C4-2B (cell line): ENCODE measurements at regions not wholly inside any gene's neighbourhood (a gene's known extent, or its start where the extent isn't known, plus 50 kb on each side); places are given as distances from the start of the nearest gene placed in this dataset.

Experiments used
- H3K27ac ChIP-seq: fragments of 450-650 bp; 2 replicates; pipeline ENCODE4 v1.5.1; 2017
- ZFX ChIP-seq: fragments of 450-650 bp; IDR thresholded peaks from 2 replicates; pipeline ENCODE4 v1.6.1; 2017
- TF ChIP-seq, protein P1 (sequence below): fragments of 450-650 bp; conservative IDR thresholded peaks from 2 replicates; pipeline ENCODE4 v1.5.1; 2017; ENCODE audit warnings: mild to moderate bottlenecking

DNA sequence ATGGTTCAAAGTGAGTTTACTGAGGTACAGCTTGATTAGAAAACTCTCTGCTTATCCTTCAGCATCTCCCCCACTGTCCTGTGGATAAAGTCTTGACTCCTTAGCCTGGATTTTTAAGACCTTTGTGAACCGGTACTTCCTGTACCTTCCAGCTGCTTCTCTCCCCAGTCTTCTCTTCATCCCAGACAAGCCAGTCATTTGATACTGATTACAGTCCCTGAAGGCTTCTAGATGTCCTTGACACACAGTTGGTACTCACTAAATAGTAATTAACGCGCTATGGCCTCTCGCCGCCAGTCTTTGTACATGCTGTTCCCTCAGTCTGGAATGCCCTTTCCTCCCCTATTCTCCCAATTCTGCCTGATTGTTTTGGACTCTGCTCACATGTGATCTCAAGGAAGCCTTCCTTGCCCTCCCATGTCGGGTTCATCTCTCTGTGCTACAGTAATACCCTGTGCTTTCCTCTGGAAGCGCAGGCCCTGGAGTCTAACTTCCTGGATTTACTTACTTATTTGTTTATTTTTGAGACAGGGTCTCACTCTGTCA, 50.6 kb upstream of the PTGR2 start:
- TF ChIP-seq, protein P1, sequence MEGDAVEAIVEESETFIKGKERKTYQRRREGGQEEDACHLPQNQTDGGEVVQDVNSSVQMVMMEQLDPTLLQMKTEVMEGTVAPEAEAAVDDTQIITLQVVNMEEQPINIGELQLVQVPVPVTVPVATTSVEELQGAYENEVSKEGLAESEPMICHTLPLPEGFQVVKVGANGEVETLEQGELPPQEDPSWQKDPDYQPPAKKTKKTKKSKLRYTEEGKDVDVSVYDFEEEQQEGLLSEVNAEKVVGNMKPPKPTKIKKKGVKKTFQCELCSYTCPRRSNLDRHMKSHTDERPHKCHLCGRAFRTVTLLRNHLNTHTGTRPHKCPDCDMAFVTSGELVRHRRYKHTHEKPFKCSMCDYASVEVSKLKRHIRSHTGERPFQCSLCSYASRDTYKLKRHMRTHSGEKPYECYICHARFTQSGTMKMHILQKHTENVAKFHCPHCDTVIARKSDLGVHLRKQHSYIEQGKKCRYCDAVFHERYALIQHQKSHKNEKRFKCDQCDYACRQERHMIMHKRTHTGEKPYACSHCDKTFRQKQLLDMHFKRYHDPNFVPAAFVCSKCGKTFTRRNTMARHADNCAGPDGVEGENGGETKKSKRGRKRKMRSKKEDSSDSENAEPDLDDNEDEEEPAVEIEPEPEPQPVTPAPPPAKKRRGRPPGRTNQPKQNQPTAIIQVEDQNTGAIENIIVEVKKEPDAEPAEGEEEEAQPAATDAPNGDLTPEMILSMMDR: no peak
- no peak for TF ChIP-seq ZFX

DNA sequence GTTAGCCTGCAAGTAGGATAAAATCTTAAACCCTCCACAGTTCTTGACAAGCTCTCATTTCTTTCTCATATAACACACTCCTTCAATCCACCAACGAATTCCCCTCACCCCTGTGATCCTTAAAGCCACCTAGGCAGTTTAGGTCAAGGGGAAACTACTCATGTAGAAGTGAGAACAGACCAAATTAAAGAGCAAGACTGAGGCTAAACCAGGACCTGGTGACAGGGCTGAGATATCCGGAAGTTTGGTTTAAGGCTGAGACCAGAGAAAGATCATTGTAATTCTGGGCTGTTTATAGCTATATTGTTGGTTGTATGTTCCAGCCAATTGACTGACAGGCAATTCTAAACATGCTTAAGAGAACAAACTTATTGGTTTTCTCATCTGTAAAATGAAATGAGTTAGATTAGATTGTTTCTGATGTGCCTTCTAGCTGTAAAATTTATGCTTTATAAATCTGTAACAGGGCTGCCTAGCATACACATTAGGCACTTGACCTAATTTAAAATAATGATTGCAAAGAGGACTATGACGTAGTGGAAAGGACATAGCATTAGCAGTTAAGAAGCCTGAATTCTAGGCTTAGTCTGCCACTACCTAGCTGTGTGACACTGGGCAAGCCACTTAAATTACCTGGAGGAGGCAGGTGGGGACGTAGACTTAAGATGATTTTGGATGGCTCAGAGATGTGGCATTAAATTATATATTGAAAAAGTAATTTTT, 53.9 kb upstream of the PTGR2 start:
- no peak overlapping the region for H3K27ac ChIP-seq
- no peak for TF ChIP-seq ZFX
- TF ChIP-seq, protein P1: no peak

More for the DNA sequence above, 50.6 kb upstream of the PTGR2 start:
- no peak overlapping the region for H3K27ac ChIP-seq

DNA sequence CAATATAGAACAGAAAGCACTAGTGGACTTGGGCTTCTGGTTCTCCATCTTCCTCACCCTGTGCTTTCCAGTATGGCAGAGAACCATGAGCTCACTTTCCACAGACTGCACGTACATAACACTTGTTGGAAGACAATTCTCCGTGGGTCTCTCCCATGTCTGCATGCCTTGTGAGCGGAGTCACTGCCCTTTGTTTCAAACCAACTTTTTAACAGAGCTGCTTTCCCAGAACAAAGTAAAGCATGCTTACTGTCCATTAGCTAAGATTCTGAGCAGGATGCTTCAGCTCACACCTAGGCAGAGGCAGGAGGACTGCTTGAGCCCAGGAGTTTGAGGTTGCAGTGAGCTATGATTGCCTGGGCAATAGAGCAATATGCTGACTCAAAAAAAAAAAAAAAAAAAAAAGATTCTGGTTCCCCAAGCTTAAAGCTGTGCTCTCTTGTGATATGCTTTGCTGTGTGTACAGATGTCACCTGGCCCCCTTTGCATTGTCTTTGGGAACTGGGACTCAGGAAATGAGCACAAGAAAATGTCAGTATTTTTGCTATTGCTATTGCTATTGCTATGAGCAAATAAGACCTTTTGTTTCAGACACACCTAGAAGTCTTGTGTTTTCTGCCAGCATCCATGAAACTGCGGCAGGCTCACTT, 54.6 kb upstream of the PTGR2 start:
- H3K27ac ChIP-seq: no peak overlapping the region

DNA sequence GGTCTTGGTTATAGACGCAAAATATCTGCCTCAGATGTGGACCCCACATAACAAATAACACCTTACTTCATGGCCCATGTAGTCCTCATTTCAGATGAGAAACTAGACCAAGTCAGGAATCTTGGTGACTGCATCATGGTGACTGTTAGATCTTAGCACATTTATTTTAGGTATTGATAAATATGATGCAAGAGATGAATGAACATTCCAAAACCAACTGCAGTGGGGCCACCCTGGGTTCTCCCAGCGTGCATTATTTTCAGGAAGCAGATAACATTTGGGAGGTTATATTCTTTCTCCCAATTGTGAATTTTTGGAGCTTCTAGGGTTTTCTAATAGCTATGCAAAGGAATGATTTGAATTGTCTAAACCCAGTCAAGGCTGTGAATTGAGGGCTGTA, 55.2 kb upstream of the PTGR2 start:
- H3K27ac ChIP-seq: no peak overlapping the region
- TF ChIP-seq, protein P1: no peak
- no peak for TF ChIP-seq ZFX

More for the DNA sequence above, 54.6 kb upstream of the PTGR2 start:
- no peak for TF ChIP-seq ZFX
- TF ChIP-seq, protein P1: no peak

DNA sequence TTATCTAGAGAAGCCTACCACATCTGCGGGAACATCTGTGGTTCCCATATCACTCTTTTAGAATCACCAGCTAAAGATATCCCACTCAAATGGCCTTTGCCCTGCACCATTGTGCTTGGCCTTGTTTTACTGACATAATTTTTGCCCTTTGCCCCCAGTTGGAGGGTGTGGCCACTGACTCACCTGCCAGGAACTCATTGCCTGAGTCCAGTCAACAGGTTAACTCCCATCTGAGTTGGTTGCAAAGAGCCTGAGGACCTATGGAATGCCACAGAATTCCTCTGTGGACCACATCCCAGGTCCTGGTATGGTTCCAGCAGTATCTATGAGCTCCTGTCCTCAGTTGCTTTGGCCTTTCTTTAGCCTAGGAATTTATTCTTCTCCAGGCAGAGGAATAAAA, 55.7 kb upstream of the PTGR2 start:
- H3K27ac ChIP-seq: no peak overlapping the region
- TF ChIP-seq ZFX: no peak
- TF ChIP-seq, protein P1: no peak

DNA sequence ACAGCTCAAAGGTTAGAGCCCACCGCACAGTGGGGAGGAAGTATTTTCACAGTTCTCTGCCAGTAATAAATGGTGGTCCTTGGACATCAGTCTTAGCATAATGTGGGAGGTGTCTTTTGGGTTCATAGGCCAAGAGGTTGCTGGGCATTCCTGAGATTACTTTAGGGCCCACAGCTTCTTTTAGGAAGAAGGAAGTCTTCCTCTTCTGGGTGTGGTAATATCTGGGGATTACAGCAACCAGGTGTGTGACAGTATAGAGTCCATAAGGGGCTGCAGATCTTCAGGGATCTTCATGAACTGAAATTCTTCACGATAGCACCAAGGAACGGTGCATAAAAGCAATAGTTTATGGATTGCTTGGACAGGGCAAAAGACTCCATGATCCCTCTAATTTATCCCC, 56.2 kb upstream of the PTGR2 start:
- H3K27ac ChIP-seq: no peak overlapping the region
- TF ChIP-seq, protein P1: no peak

DNA sequence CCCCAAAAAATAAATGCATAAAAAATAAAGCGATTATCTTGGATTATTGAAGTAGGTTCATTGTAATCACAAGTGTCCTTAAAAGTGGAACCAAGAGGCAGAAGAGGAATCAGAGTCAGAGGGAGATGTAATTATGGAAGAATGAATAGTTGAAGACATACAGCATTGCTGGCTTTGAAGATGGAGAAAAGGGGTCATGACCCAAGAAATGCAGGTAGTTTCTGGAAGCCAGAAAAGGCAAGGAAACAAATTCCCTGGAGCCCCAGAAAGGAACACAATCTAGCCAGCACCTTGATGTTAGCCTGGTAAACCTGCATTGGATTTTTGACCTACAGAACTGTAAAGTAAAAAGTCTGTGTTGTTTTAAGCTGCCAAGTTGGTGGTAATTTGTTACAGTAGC, 57.5 kb upstream of the PTGR2 start:
- TF ChIP-seq, protein P1: no peak
- no peak for TF ChIP-seq ZFX
- no peak overlapping the region for H3K27ac ChIP-seq
